TTC549 (cell line): ENCODE measurements at regions not wholly inside any gene's neighbourhood (a gene's known extent, or its start where the extent isn't known, plus 50 kb on each side); places are given as distances from the start of the nearest gene placed in this dataset.
"Not testable (repeated sequence)": the region's sequence is repeated elsewhere in the genome, so short reads cannot be mapped to it uniquely, and the experiment has no call there.

Experiments
- FAIRE-seq: peaks from 2 replicates; lab custom pipeline; 2012; peaks lifted over from hg19 to GRCh38; lab: Jason Lieb, UNC

DNA sequence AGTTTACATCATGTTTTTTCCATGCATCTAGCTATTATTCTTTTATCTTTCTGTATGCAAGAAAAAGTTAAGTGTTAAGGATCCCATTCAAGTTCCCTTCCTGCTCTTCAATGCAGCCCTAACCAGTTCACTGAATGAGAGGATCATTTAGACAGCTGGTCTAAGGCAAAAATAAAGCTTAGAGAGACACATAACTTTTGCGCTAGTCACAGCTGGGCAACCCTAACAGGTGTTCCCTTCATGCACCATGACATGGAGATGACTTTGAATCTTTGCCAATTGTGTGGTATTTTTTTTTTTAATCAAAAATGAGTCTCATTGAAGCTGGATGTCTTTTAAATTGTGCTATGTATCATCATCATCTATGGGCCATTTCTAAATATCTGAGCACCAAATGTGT is 393.8 kb upstream of the CYRIA start:
- no peak for FAIRE-seq

DNA sequence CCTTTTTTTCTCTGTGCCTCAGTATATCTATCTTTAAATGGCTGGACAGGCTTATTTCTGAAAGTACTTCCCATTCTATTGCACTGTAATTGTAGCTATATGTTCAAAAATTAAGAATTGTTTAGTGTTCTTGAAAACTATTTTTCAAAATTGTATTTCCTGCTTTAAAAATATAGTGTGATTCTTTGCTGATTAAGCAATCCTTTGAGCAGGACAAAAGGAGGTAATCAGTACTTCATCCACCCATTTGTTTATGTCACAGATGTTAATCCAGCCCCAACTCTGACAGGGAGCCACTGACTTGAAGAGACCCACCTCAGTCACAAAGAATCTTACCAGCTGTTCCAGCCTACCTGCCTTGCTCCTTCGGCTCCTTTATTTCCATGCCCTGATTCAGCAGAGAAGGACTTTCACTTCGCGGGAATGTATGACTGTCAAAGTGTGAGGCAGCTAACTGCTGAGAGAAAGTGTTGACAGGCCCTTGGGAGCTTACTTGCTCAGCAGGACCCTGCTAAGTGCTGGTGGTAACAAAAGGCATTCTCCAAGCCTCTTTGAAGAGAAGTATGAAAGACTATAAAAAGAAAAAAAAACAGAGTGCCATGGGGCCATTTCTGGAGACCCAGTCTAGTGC is 393.3 kb upstream of the CYRIA start:
- no peak for FAIRE-seq

DNA sequence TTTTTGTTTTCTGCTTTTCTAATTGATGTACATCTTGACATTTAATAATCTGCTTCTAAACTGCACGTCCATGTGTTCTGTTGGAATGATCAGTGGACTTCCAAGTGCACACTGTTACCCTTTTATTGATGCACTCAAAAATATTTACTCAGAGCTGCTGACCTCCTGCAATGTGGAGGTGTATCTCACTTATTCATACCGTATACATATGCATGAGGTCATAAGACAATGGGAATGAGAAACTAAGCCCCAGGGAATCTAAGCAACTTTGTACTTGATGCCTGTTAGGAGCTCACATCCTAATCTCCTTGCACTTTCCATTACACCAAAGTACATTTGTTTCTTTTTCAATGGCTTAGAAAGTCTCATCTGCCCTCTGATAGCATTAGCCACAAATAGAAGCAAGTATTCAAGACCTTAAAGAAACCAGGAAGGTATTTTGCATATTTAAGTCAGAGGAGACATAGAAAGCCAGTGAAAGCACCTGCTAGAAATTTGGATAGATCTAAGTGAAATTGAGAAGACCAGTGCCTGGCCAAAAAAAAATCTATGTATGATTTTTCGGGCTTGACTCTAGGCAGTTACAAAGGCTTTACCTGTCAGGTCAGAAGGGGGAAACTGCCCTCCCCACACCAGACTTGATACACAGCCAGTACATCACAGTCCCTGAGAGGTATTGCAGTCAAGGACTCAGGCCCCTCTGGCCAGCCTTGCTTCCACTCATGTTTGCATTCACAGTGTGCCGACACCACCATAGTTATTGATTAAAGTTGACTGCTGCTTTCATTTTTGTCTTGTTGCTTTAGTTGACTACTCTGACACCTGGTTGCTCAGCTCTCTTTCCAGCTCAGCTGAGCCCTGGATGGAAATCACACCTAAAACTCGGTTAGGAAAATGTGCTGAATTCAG is 391.7 kb upstream of the CYRIA start:
- FAIRE-seq, result no peak

GRCh38 chr2:17056236-17056635 is 390.6 kb upstream of the CYRIA start:
- no peak for FAIRE-seq

DNA sequence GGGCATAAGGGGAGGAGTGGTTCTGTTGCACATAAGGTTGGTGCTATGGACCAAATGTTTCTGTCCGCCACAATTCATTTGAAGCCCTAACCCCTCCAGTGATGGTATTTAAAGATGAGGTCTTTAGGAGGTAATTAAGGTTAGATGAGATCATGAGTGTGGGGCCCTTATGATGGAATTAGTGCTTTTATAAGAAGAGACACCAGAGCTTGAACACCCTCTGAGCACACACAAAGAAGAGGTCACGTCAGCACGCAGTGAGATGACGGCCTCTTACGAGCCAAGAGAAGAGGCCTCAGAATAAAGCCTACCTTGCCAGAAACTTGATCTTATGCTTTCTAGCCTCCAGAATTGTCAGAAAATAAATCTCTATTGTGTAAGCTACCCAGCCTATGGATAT is 386.4 kb upstream of the CYRIA start:
- no peak for FAIRE-seq

- FAIRE-seq, result no peak
These were observed 385.9 kb upstream of the CYRIA start for GRCh38 chr2:17051538-17051937.

GRCh38 chr2:17043173-17043572 is 377.5 kb upstream of the CYRIA start:
- no peak for FAIRE-seq

DNA sequence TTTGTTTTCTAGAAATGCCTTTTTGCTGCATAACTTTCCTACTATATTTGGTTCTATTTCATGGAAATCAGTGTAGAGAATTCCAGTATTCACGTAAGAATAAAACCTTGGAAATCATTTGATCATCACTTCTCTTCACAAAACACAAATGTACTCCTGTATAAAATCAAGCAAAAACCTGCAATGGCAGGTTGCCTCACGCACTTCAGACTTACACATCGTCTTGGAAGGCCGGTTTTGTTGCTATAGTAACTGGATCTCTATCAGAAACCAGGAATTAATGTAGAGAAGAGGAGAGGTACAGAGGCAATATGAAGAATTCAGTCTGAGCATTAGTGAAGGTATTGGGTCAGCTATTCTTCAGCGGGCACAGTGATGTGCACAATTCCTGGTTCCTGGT is 370.7 kb upstream of the CYRIA start:
- no peak for FAIRE-seq

GRCh38 chr2:17035010-17035409 is 369.4 kb upstream of the CYRIA start:
- no peak for FAIRE-seq

- FAIRE-seq, result no peak
These were observed 364.4 kb upstream of the CYRIA start for GRCh38 chr2:17030047-17030446.

DNA sequence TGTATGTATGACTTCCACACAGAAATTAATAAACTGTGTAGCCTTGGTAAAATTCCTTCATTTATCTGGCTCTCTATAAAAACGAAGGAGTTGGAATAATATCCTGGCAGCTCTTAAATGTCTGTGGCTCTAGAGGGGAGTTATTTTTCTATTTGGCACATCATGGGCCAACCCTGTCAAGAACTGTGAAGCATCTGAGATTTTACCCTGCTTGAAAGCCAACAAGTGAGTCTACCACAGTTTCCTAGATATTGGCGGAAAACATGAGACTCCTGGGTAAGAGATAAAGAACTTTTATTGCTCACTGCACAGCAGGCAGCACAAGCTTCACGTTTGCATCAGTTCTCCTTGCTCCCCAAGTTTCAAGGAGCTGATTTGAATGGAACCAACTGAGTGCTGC is 346.7 kb upstream of the CYRIA start:
- no peak for FAIRE-seq

GRCh38 chr2:17010104-17010503 is 344.5 kb upstream of the CYRIA start:
- no peak for FAIRE-seq

DNA sequence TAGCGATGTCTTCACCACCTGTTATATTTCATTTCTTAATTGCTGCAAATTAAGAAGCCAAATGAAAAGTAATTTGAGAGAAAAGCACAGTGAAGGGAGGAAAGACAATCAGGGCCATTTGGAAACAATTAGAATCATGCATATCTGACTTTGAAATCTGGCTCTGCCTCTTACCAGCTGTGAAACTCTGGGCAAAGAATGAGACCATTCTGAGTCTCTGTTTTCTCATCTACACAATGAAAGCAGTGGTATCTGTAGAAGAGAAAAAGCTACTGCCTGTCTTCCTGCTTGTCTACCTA is 334.5 kb upstream of the CYRIA start:
- FAIRE-seq, result no peak

DNA sequence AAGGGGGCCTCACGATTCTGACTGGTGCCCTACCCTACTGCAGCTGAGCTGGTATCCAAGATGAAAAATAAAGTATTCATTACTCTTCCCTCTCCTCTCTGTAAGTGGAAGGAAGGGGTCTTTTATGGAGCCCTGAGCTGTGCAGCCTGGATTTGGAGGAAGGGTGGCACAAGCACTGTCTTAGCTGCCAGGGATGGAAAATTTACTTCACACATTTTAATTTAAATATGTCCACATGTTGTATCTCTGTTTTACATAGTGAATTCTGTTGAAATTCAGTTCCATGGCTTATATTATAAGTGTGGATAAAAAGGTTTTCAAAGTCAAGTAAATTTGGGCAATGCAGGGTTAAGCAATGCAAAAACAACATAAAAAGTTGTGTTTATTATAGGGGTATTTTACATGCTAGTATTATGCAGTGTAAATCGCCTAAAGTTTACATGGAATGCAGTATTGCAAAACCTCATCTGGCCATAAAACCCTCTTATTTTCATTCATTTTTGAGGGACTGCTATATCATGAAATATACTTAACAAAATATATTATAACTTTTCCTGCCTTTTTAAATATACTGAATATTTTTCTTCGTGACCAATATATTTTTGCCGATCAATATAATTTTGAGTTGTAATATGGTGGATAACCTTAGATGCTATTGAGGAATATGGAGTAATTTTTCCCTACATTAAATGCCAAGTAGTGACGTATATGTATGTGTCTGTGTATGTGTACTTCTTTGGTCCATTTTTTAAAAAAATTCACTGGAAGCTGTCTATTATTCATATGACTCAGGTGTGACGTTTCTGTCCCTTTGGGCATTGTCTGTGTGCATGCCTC is 333.9 kb upstream of the CYRIA start:
- FAIRE-seq, result no peak

DNA sequence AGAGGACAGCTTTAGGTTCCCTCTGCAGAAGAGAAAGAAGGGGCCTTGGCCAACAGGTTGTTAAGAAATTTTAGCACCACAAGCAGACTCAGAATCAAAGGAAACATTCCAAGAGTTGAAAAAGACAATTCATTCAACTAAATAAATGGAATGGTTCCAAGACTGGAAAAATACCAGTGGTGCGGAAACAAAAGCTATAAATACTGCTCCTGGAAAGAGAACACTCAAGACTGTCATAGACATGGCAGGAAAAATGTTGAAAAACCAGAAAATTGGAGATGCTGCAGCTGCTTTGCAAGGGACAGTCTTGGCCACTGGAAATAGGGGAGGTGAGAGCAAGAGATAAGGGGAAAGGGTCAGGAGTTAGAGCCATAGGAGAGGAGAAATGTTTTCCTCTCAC is 312.7 kb upstream of the CYRIA start:
- FAIRE-seq, result no peak

- no peak for FAIRE-seq
These were observed 309.1 kb upstream of the CYRIA start for GRCh38 chr2:16974688-16975087.

DNA sequence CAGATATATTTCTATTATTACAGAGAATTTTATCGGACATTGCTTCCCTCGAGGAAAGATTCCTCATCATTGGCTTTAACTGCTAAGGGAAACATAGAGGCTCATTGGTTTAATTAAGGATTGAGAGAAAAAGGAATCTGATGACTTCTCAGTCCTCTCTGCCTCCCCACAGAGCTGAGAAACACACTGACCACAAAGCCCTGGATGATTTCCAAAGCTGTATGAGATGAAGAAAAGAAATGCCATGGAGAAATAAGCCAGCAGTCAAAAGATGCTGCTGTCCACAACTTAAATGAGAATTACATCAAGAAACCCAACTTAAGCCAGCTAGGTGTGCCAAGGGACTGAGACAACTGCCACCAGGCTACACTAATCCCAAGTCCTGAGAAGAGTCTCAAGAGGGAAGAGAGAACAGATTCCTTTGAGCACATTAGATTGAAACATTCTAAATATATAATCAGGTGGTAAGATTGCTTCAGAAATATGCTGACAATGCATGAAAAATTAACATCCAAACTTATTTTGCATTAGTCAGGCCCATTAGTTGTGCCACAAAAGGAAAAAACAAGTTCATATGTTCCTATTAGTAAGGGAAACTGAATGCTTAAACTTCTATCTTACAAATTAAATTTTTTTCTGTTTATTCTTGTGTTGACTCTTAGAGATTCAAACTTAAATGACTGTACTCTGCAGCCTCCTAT is 308.1 kb upstream of the CYRIA start:
- no peak for FAIRE-seq

DNA sequence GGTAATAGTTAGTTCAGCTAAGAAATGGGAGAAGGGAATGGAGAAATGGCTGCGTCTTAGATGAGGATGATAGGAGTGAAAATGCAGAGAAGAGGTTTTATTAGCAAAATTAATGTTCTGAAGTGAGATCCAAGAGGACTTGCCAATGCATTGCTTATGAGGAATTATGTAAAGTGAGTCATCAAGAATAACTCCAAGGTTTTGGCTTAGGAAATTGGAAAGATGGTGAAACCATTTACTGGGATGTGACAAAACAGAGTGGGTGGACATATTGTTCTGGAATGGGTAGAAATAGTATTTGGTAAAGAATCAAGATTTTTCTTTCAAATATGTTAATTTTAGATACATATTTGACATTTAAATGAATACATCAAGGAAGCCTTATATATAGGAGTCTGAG is 306.6 kb upstream of the CYRIA start:
- FAIRE-seq, result no peak

- no peak for FAIRE-seq
These were observed 306.1 kb upstream of the CYRIA start for GRCh38 chr2:16971722-16972234.

- not testable (repeated sequence) for FAIRE-seq
These were observed 305.3 kb upstream of the CYRIA start for GRCh38 chr2:16970948-16971347.

- no peak for FAIRE-seq
These were observed 296.9 kb upstream of the CYRIA start for GRCh38 chr2:16962505-16962904.

- no peak for FAIRE-seq
These were observed 294.9 kb upstream of the CYRIA start for GRCh38 chr2:16960579-16960978.
